ENCODE measurements at regions not wholly inside any gene's neighbourhood (a gene's known extent, or its start where the extent isn't known, plus 50 kb on each side); places are given as distances from the start of the nearest gene placed in this dataset.
"Not testable (repeated sequence)": the region's sequence is repeated elsewhere in the genome, so short reads cannot be mapped to it uniquely, and the experiment has no call there.

DNA sequence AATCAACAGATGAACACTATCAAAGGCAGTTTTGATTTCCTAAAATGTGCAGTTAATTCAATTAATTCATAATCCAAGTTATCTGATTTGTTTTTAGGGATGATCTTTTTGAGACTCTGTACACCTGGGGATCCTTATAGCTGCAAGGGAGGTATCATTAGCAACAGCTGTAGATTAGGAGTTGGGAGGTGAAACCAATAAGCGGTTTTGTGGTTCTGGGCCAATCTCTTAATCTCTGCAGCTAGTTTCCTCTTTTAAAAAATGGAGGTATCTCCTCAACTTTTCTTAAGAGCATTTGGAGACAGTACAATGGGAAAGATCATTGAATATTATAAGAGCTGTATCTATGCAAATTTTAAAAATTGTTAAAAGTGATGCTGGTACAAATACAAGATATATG lies 126.0 kb downstream of the MC4R start:
- Histone ChIP-seq H3K36me3 (ENCODE audit: insufficient read depth, low read length) (no peaks in the 10 kb centered on the region), H3K9me3 (ENCODE audit: insufficient read depth, low read length, severe bottlenecking) (no peaks in the 10 kb centered on the region), H3K27ac (ENCODE audit: low read length) (no peak overlapping the region; the same call in 1 of the 2 replicates), H3K9ac (ENCODE audit: low read depth, low read length) (no peak overlapping the region), H3K4me2 (ENCODE audit: insufficient read depth, low read length) (no peak overlapping the region), H4K20me1 (ENCODE audit: insufficient read depth, low read length) (no peaks in the 10 kb centered on the region), H3K27me3 (ENCODE audit: insufficient read depth, low read length, poor library complexity) (no peaks in the 10 kb centered on the region), H3K4me1 (ENCODE audit: insufficient read depth, low read length) (peaks cover 62% of the 10 kb centered on the region), H3K79me2 (ENCODE audit: insufficient read depth, low read length) (no peaks in the 10 kb centered on the region), H2AFZ (ENCODE audit: low read depth, low read length) (no peak overlapping the region), H3K4me3 (ENCODE audit: low read depth in 1 of 2, low read length in 2 of 2) (no peak overlapping the region)
- peak; percentile 57 for DNase-seq
- ATAC-seq (ENCODE audit: insufficient read depth, low read depth), result peak; percentile 82
- TF ChIP-seq, protein P1, sequence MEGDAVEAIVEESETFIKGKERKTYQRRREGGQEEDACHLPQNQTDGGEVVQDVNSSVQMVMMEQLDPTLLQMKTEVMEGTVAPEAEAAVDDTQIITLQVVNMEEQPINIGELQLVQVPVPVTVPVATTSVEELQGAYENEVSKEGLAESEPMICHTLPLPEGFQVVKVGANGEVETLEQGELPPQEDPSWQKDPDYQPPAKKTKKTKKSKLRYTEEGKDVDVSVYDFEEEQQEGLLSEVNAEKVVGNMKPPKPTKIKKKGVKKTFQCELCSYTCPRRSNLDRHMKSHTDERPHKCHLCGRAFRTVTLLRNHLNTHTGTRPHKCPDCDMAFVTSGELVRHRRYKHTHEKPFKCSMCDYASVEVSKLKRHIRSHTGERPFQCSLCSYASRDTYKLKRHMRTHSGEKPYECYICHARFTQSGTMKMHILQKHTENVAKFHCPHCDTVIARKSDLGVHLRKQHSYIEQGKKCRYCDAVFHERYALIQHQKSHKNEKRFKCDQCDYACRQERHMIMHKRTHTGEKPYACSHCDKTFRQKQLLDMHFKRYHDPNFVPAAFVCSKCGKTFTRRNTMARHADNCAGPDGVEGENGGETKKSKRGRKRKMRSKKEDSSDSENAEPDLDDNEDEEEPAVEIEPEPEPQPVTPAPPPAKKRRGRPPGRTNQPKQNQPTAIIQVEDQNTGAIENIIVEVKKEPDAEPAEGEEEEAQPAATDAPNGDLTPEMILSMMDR (IDR thresholded peaks at IDR 0.05; ENCODE audit: borderline replicate concordance, extremely low read depth, low read length, poor library complexity, severe bottlenecking), result no peak
- TF ChIP-seq EZH2 (IDR thresholded peaks at IDR 0.05; ENCODE audit: borderline replicate concordance, low read depth, low read length, severe bottlenecking), result no peak

DNA sequence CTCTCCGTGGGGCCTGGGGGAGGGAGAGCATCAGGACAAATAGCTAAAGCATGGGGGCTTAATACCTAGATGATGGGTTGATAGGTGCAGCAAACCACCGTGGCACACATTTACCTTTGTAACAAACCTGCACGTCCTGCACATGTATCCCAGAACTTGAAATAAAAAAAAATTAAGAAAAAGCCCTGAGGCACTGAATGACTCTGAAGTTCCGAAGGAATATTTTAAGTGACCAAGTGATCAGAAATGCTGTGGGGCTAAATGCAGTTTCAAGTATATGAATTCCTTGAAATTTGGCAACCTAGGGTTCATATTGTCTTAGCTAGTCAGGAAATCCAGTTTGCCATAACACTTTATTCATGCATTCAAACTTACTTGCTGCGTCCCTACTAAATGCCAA lies 127.5 kb downstream of the MC4R start:
- DNase-seq (no peak), ATAC-seq (ENCODE audit: insufficient read depth, low read depth) (no peak)
- TF ChIP-seq, protein P1 (IDR thresholded peaks at IDR 0.05; ENCODE audit: borderline replicate concordance, extremely low read depth, low read length, poor library complexity, severe bottlenecking), result no peak
- no peak for TF ChIP-seq EZH2 (IDR thresholded peaks at IDR 0.05; ENCODE audit: borderline replicate concordance, low read depth, low read length, severe bottlenecking)
- Histone ChIP-seq H2AFZ (ENCODE audit: low read depth, low read length) (no peak overlapping the region), H3K36me3 (ENCODE audit: insufficient read depth, low read length) (no peaks in the 10 kb centered on the region), H3K9ac (ENCODE audit: low read depth, low read length) (no peak overlapping the region), H3K27ac (ENCODE audit: low read length) (peak overlapping the region; percentile 12; the same call in 1 of the 2 replicates), H4K20me1 (ENCODE audit: insufficient read depth, low read length) (no peaks in the 10 kb centered on the region), H3K27me3 (ENCODE audit: insufficient read depth, low read length, poor library complexity) (no peaks in the 10 kb centered on the region), H3K4me1 (ENCODE audit: insufficient read depth, low read length) (peaks cover 61% of the 10 kb centered on the region), H3K79me2 (ENCODE audit: insufficient read depth, low read length) (no peaks in the 10 kb centered on the region), H3K4me3 (ENCODE audit: low read depth in 1 of 2, low read length in 2 of 2) (no peak overlapping the region), H3K4me2 (ENCODE audit: insufficient read depth, low read length) (no peak overlapping the region), H3K9me3 (ENCODE audit: insufficient read depth, low read length, severe bottlenecking) (no peaks in the 10 kb centered on the region)

DNA sequence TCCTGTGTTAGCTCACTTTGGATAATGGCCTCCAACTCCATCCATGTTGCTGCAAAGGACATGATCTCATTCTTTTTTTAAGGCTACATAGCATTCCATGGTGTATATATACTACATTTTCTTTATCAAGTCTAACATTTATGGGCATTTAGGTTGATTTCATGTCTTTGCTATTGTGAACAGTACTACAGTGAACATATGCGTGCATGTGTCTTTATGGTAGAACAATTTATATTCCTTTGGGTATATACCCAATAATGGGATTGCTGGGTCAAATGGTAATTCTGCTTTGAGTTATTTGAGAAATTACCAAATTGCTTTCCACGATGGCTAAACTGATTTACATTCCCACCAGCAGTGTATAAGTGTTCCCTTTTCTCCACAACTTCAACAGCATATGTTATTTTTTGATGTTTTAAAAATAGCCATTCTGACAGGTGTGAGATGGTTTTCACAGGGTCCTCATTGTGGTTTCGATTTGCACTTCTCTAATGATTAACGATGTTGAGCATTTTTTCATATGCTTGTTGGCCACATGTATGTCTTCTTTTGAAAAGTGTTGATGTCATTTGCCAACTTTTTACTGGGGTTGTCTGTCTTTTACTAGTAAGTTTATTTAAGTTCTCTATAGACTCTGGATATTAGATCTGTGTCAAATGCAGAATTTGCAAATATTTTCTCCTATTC lies 133.4 kb downstream of the MC4R start:
- peak; percentile 44; the same call in 2 of the 3 replicates for ATAC-seq (ENCODE audit: insufficient read depth, low read depth)
- H3K4me2 ChIP-seq (ENCODE audit: insufficient read depth, low read length); H3K36me3 ChIP-seq (ENCODE audit: insufficient read depth, low read length); H3K27ac ChIP-seq (ENCODE audit: low read length); H3K79me2 ChIP-seq (ENCODE audit: insufficient read depth, low read length); H3K9ac ChIP-seq (ENCODE audit: low read depth, low read length); H4K20me1 ChIP-seq (ENCODE audit: insufficient read depth, low read length); H2AFZ ChIP-seq (ENCODE audit: low read depth, low read length); H3K27me3 ChIP-seq (ENCODE audit: insufficient read depth, low read length, poor library complexity); H3K4me3 ChIP-seq (ENCODE audit: low read depth in 1 of 2, low read length in 2 of 2); H3K9me3 ChIP-seq (ENCODE audit: insufficient read depth, low read length, severe bottlenecking); DNase-seq: not testable (repeated sequence)
- H3K4me1 ChIP-seq (ENCODE audit: insufficient read depth, low read length), result peaks cover 17% of the 10 kb centered on the region

DNA sequence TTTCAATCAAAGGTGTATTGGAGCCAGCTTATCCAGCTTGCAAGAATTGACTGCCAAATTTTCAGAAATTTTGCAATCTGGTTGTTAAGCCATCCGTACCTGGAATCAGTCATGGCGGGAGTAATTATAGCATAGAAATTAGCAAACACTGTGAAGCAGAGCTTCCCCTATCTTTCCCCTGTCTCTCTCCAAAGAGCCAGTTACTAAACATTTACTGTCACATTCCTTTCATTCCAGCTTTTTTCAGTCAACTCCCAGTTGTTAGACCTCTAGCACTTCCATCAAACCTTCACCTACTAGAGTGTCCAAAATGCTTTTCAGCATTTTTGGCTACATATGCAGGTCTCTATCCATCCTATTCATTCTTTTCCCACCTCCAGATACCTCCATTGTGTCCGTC lies 137.4 kb downstream of the MC4R start:
- H3K9ac ChIP-seq (ENCODE audit: low read depth, low read length), result no peak overlapping the region
- H3K27ac ChIP-seq (ENCODE audit: low read length), result no peak overlapping the region
- no peak for ATAC-seq (ENCODE audit: insufficient read depth, low read depth)
- TF ChIP-seq, protein P1 (IDR thresholded peaks at IDR 0.05; ENCODE audit: borderline replicate concordance, extremely low read depth, low read length, poor library complexity, severe bottlenecking), result no peak
- TF ChIP-seq EZH2 (IDR thresholded peaks at IDR 0.05; ENCODE audit: borderline replicate concordance, low read depth, low read length, severe bottlenecking), result no peak
- H3K9me3 ChIP-seq (ENCODE audit: insufficient read depth, low read length, severe bottlenecking), result no peaks in the 10 kb centered on the region
- H3K79me2 ChIP-seq (ENCODE audit: insufficient read depth, low read length), result no peaks in the 10 kb centered on the region
- H3K4me2 ChIP-seq (ENCODE audit: insufficient read depth, low read length), result no peak overlapping the region
- no peak overlapping the region for H2AFZ ChIP-seq (ENCODE audit: low read depth, low read length)
- H4K20me1 ChIP-seq (ENCODE audit: insufficient read depth, low read length), result no peaks in the 10 kb centered on the region
- no peaks in the 10 kb centered on the region for H3K27me3 ChIP-seq (ENCODE audit: insufficient read depth, low read length, poor library complexity)
- no peak for DNase-seq
- no peaks in the 10 kb centered on the region for H3K36me3 ChIP-seq (ENCODE audit: insufficient read depth, low read length)
- no peaks in the 10 kb centered on the region for H3K4me1 ChIP-seq (ENCODE audit: insufficient read depth, low read length)
- H3K4me3 ChIP-seq (ENCODE audit: low read depth in 1 of 2, low read length in 2 of 2), result no peak overlapping the region

Measured in DND-41 (cell line).